CD1c-positive myeloid dendritic cell (primary cell): ENCODE measurements at regions not wholly inside any gene's neighbourhood (a gene's known extent, or its start where the extent isn't known, plus 50 kb on each side); places are given as distances from the start of the nearest gene placed in this dataset.
"Not testable (repeated sequence)": the region's sequence is repeated elsewhere in the genome, so short reads cannot be mapped to it uniquely, and the experiment has no call there.

ENCODE experiments used
- DNase-seq: peaks from one replicate; pipeline ENCODE4 v3.0.0-alpha.2; 2016; ENCODE audit errors: extremely low spot score

DNA sequence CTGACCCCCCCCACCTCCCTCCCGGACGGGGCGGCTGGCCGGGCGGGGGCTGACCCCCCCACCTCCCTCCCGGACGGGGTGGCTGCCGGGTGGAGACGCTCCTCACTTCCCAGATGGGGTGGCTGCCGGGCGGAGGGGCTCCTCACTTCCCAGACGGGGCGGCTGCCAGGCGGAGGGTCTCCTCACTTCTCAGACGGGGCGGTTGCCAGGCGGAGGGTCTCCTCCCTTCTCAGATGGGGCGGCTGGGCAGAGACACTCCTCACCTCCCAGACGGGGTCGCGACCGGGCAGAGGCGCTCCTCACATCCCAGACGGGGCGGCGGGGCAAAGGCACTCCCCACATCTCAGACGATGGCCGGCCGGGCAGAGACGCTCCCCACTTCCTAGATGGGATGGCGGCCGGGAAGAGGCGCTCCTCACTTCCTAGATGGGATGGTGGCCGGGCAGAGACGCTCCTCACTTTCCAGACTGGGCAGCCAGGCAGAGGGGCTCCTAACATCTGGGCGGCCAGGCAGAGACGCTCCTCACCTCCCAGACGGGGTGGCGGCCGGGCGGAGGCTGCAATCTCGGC, 597.6 kb downstream of the ZEB2 start:
- not testable (repeated sequence) for DNase-seq

DNA sequence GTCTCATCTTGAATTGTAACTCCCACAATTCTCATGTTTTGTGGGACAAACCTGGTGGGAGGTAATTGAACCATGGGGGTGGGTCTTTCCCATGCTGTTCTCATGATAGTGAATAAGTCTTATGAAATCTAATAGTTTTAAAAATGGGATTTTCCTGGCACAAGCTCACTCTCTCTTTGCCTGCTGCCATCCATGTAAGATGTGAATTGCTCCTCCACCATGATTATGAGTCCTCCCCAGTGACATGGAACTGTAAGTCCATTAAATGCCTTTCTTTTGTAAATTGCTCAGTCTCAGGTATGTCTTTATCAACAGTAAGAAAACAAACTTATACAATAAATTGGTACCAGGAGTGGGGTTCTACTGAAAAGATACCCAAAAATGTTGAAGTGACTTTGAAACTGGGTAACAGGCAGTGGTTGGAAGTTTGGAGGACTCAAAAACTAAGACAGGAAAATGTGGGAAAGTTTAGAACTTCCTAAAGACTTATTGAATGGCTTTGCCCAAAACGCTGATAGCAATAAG, 601.4 kb downstream of the ZEB2 start:
- no peak for DNase-seq

DNA sequence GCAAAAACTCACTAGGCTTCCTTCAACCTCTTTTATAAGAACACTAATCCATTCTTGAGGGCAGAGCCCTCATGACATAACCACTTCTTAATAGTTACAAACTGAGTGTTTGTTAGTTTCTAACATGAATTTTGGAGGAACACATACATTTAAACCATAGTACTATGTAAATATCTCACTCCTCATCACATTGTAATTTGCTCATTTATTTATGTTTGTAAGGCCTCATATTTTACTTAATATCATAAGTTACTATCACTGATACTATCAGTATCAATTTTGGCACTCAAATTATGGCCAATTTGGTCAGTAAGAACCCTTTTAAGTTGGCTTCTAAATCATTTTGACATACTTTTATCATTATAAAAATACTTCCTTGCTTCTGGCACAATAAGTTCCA, 603.1 kb downstream of the ZEB2 start:
- no peak for DNase-seq

DNA sequence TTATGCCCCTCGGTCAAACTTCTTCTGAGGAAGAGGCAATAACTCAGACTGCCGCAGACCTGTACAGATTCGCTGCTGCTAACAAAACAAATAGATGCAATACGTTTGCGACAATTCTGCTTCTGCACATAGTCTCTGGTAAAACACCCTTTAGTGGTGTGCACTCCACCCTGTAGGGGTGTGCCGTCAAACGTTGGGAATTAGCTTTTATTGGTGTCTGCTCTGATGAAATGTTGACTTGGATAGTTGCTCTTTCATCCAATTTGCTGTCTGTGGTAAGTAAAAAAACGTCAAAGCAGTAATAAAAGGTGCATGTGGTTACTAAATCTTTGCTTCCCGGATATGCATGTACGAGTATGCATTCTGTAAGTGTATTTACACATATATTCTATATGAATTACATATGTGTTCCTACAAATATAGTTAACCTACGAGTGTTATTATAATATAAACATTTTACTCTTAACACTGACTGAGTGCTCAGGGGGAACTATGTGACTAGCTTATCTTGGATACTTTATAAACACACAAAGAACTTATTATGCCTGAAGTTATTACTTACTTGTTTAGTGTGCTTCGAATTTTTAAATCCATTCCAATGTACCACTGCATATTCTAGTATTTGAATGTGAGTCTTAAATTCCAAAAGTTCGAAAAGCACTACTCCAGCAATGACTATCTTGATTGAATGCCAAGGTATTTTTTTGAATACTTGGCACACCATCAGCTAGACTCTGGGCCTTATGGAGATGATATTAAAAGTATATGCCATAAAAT, 610.2 kb downstream of the ZEB2 start:
- no peak for DNase-seq

DNA sequence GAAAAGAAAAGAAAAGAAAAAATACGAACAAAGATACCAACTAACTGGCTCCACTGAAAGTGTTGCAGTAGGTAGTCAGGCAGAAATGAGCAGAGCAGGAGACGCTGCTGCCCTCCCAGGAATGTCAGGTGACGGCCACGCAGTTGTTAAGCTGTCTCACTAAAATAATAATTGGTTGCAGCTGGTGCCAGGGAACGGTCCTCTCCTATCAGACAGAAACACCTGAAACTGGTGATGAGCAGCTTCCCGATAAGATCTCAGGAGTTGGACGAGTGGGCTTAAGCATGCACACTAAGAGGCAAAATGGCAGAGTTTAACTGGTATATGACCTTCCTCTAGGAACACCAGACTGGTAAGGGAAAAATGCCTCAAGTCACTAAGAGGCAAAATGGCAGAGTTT, 611.1 kb downstream of the ZEB2 start:
- DNase-seq = no peak

DNA sequence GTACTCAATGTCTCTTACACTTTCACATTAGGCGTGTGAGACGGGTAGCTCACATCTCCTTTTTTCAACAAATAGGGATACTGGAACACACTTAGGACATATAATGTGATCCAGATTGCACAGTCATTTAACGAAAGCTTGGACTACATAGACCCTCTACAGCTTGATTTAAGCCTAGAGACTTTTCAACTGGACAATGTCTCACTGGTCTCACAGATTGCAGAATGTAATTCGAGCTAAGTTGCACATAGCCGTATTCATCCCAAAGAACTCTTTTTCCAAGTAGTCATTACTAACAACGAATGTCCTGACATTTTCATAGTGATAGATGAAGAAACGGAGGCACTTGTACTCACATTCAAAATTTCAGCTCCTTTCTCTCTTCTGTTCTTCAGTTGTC, 612.1 kb downstream of the ZEB2 start:
- DNase-seq = no peak

DNA sequence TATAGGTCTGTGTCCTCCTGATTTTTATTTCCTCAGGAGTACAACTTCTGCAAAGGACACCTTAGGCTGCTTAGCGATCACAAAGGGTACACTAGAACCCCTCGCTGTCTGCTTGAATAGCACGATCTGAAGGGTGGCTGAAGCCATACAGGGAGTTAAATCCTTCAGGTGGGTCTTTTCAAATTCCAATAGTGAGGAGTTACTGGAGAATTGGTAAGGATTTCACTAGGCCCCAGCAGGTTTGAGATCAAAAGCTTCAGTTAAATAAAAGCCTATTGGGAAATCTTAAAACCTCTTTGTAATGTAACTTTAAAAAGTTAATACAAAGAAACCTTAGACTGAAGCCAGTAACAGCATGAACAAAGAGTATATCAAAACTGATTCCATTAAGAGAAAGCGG, 613.1 kb downstream of the ZEB2 start:
- DNase-seq = no peak

DNA sequence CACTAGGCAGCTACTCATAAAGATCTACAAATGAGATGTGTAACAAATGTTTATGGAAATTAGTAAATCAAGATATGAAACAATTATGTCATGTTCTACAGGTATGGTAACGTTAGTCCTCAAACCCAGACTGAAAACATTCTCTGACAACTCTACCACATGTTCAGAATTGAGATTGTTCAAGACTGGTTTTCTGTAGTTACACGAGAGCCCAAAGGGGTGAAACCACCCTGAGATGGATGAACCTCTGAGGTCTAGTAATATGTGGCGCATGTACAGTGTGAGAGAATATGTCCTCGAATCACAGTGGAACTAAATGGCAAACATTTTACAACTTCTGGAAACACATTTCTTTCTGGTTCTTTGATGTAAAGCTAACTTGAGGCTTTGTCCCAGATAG, 614.3 kb downstream of the ZEB2 start:
- no peak for DNase-seq

DNA sequence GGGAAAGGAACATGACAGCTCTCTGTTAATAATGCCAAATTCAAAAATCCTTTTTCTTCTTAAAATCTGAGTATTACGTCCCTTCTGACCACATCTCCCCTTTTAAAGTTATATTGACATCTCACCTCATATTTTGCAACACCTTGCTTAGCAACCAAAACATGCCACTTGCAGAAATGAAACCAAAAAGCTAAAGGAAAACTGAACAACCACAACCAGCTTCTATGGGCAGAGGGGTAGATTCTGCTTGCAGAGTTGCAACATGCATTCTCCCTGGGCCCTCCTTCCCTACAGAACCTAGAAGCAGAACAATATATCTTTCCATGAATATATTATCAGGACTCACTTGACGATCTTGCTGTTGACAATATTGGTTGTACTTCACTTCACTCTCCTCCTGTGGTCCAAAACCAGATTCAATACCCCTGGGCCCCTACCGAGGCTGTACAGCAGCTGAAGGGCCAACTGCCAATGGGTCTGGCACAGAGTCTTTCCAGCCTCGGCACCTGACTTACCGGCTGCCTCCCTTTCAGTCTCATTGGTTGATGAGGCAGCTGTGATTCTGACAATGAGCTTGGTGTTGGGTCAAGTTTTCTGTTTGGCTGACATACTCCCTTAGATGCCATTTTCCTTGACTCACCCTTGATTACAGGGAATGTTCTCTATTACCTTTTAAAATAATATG, 616.6 kb downstream of the ZEB2 start:
- DNase-seq = peak; percentile 9

DNA sequence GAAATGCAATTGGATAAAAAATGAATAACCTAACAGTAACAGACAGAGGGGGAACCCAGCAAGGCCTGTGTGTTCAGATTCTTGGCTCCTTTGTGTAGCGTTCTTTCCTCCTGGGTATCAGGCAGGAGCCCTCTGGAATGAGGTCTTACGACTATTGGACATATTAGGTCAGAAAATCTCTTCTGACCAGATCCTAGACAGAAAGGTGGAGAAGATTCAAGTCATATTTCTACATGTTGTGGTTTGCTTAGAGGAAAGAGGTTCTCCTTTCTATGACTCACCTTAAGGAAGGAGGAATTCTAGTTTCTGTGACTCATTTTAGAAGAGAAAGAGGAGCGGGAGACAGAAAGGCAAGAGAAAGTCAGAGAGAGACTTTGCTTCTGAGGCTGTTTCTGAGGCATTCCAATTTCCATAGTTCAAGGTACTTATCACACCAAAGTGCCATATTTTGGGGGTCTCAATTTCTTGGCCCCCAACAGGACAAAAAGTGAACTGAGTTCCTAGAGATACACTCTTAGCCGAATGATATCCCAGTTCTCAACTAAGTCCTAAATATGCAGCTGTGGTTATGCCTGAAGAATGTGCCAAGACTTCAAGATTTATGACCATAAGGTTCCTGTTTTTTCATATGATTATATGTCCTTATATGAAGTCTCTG, 618.6 kb downstream of the ZEB2 start:
- peak; percentile 18 for DNase-seq

DNA sequence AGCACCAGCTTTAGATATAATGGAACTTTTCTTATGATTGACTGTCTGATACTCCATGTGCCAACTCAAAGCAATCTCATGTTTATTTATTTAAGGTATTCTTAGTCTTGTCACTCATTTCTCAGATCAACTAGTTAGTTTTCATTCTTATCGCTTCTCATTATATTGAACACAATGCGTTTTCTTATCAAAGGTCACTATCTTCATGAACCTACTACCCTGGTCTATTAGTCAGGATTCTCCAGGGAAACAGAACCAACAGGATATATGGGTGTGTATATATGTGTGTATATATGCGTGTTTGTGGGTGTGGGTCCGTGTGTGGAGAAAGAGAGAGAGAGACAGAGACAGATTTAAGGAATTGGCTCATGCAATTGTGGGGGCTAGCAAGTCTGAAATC, 619.9 kb downstream of the ZEB2 start:
- no peak for DNase-seq

DNA sequence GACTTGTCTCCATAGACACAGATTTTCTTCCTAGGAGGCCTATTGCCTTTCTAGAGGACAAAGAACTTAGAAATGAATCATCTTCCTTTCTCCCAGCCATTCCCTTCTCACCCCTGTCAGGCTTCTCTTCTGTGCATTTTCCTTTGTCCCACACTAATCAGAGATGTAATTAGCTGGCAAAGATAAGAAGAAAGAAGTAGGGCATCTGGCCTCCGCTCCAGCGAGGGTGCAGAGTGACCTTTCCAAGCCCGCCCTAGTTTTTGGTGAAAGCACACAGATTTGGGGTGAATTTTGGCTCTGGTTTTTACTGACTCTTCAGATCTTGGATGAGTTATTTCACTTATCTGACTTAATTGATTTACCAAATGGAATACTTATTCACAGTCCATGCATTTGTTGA, 626.5 kb downstream of the ZEB2 start:
- no peak for DNase-seq

DNA sequence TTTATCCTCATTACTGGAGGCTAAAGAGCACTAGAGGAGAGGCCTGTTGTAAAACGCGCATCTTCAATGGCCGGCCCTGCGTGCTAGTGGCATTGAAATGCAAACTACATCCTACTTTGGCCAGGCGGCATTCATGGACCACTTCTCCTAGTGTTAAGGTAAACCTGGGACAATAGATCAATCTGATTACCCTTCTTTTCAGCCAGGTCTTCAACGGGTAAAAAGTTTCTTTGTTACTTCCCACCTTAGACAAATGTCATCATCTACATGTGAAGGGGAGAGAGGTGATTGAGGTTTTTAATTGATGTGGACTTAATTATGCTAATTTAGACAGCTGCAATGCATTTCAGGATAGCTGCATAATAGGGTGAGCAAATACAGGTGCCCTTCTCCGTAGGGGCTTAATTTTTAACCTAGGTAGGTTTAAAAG, 628.0 kb downstream of the ZEB2 start:
- no peak for DNase-seq

DNA sequence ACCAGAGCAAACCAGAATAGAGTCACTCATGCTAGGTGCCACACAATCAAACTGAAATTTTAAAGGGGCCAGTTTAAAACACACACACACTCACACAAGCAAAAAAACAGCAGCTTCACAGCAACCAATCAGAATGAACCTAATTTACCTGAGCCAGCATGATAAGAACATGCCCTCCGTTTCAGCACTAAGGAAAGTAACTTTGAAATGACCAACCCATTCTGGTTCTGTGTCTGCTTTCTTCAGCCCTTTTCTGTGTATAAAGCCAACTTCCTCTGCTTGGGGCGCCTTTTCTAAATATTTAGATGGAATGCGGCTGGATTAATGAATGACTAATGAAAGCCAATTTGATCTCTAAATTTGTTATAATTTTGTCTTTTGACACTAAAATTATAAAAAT, 629.1 kb downstream of the ZEB2 start:
- DNase-seq = no peak

DNA sequence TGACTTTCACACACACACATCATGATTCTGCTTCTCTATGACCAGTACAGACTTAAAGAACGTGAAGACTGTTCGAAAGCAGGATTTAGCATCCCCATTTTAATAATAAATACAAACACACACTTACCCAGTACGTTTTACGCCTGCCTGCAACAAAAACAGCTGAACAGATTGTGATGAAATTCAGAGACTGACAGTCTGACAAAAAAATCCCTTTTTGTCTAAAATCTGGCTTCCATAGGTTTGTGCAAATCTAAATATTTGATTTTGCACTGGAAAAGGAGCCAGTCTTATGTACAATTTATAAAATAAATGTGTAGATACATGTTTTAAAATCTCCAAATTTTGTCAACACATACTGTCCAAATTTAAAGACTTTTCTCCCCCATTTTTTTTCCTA, 630.7 kb downstream of the ZEB2 start:
- DNase-seq = no peak

DNA sequence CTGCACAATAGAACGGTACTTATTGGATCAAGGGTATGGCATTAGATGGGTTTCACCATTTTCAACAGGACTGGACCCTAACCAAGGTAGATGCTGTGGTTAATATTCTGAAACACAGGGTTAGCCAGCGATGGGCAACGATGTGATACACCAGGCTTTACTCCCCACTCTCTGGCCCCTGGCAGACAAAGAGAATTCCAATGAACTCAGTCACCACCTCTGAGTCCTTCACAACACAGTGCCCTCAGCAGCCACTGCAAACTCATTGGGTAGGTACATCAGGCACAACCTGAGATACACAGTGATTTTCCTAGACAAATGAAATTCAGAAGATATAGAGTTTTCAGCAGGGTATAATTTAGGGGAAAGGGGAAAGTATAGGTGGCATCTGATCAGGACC, 634.5 kb downstream of the ZEB2 start:
- DNase-seq = no peak

DNA sequence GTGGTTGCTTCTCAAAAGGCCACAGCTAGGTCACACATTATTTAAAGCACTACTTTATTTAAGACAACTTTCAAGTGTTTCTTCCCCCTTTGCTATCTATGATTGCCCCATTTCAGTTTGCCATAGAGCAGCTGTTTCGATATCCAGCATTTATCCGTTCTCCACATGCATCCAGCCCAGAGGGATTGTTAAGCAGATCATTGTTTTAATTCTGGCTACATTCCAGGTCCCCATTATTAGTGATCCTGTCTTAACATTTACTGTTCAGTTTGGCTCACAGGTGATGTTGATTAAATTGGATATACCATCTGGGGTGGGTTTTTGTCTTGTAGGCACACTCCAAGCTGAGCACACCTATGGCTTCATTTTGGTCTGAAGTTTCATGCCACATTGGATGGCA, 638.7 kb downstream of the ZEB2 start:
- DNase-seq = no peak

DNA sequence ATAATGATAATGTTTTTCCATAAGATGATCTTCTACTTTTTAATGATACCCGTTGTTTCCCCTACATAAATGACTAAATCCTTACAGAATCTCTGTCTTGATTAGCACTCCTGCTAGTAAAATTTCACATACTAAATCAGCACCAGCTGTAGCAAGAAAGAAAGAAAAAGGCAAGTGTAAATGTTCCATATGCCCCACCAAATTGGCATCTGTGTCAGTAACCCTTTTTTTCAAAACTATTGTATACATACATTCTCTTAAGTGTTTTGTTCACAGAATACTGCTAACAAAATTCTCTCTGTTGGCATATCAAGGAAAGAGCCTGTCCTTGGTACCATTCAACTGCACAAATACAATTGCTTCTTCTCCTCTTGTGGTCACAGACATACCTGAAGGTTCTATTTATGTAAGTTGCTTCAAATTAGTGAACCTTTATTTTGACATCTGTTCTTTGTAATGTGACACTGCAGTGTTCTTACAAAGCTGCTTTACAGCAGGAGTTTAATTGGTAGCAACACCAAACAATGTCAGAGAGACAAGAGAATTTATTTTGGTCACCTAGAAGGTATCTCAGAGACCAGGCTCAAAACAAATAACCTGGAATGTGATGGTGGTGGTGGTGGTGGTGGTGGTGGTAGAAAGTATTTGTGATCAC, 641.9 kb downstream of the ZEB2 start:
- DNase-seq = no peak

DNA sequence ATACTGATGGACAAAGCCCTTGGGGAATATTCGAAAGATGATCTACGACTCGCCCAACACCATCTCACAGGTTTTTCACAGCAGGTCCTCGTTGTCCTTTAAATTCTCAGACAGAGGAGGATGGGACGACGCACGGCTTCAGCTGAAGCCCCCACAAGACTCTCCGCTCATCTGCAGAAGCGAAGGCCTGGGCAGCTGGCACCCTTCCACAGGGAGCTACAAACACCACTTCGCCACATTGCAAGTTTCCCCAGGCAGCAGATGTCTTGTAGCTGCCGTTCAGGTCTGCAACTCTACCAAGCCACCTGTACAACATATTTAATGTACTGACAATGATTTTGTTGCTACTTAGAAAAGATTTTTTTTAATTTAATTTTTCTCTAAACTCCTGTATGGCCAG, 642.9 kb downstream of the ZEB2 start:
- DNase-seq = no peak

DNA sequence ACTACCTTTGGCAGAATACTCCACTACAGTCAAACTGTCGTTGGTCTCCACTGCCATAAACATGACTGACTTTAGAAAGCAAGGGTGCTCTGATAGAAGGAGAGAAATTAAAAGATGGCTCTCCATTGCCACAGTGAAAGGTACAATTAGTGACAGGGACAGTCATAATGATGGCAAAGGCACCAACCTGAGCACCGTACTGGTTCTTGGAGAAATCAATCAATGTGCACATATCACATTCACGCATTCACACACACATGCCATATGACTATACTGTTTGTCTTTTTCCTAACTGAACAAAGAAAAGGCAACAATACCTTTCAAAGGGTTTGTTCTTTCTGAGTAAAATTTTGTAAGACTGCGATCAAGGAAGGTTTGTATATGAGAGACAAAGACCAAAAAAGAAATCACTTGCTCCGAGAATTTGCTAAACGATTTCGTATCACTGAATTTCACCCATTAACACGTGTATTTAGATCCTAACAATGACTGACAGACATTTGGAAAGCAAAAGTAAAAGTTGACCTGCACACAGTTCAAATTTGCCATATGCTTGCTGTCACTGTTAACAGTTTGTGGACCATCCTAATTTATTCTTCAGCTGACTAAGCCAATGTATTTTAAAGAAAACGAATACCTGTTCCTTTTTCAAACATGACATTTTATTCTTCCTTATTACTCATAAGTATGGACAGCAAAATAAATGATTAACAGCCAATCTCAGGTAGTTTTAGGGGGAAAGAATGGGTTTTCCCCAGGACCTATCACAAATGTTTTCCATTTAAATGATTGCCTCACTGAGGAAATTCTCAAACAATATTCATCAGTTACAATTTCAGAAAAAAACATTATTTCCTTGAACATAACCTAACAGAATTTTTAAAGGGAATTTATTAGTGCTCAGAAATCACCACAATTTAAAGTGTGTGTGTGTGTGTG, 644.4 kb downstream of the ZEB2 start:
- DNase-seq = no peak

DNA sequence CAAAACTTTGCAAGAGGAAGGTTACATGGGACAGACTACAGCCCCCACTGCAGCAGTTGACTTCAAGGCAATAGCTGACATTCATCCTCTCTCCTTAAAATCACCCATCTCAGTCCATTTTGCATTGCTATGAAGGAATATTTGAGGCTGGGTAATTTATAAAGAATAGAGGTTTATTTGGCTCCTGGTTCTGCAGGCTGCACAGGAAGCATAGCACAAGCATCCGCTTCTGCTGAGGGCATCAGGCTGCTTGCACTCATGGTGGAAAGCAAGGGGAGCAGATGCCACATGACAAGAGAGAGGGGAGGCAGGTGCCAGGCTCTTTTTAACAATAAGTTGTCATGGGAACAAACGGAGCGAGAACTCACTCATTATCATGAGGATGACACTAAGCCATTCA, 646.0 kb downstream of the ZEB2 start:
- DNase-seq = no peak
